LNCAP (cell line): ENCODE measurements at regions not wholly inside any gene's neighbourhood (a gene's known extent, or its start where the extent isn't known, plus 50 kb on each side); places are given as distances from the start of the nearest gene placed in this dataset.

Source experiments
- CTCF ChIP-seq: fragments of 450-650 bp; IDR thresholded peaks from 2 replicates; pipeline ENCODE4 v1.5.1; 2017; ENCODE audit warnings: mild to moderate bottlenecking

GRCh38 chr2:106709229-106709628 lies 176.7 kb downstream of the ST6GAL2 start:
- no peak for TF ChIP-seq CTCF

- TF ChIP-seq CTCF, result no peak
Observed at GRCh38 chr2:106719222-106719621, 166.7 kb downstream of the ST6GAL2 start.

- TF ChIP-seq CTCF, result no peak
Observed at GRCh38 chr2:106720026-106720425, 165.9 kb downstream of the ST6GAL2 start.

GRCh38 chr2:106724301-106724794 lies 161.6 kb downstream of the ST6GAL2 start:
- TF ChIP-seq CTCF, result no peak

GRCh38 chr2:106734165-106734564 lies 151.8 kb downstream of the ST6GAL2 start:
- TF ChIP-seq CTCF, result no peak

- TF ChIP-seq CTCF, result no peak
Observed at GRCh38 chr2:106735807-106736206, 150.2 kb downstream of the ST6GAL2 start.

GRCh38 chr2:106736221-106736620 lies 149.7 kb downstream of the ST6GAL2 start:
- TF ChIP-seq CTCF, result no peak

- no peak for TF ChIP-seq CTCF
Observed at GRCh38 chr2:106745468-106745867, 140.5 kb downstream of the ST6GAL2 start.
